Gastroesophageal sphincter (tissue), 4 donors: ENCODE measurements at regions not wholly inside any gene's neighbourhood (a gene's known extent, or its start where the extent isn't known, plus 50 kb on each side); places are given as distances from the start of the nearest gene placed in this dataset.

ENCODE experiments used
- ATAC-seq: fragments of 150-250 bp; one replicate; pipeline ENCODE4 v1.9.1; 2016; ENCODE audit warnings: mild to moderate bottlenecking, moderate library complexity
- H3K27ac ChIP-seq, 4 donors: fragments of 200-600 bp; sonication (generic) in 3 of 4; 1 replicate in 3 of 4; 2 replicates in 1 of 4; pipeline ENCODE4 v1.5.1; 2016 to 2019
- H3K27me3 ChIP-seq: fragments of 200-600 bp; sonication (generic); one replicate; pipeline ENCODE4 v1.5.1; 2019
- H3K36me3 ChIP-seq, 2 donors: fragments of 200-600 bp; sonication (generic); one replicate each; pipeline ENCODE4 v1.5.1; 2019; ENCODE audit warnings: control low read depth in 1 of 2
- H3K4me1 ChIP-seq, 3 donors: fragments of 200-600 bp; sonication (generic); 1 replicate in 2 of 3; 2 replicates in 1 of 3; pipeline ENCODE4 v1.5.1; 2016 to 2019; ENCODE audit warnings: control low read depth in 2 of 3
- H3K4me3 ChIP-seq, 2 donors: fragments of 200-600 bp; sonication (generic); one replicate each; pipeline ENCODE4 v1.5.1; 2019; ENCODE audit warnings: mild to moderate bottlenecking in 1 of 2, moderate library complexity in 1 of 2
- H3K9me3 ChIP-seq, 3 donors: fragments of 200-600 bp; sonication (generic); one replicate each; pipeline ENCODE4 v1.5.1; 2017 to 2019; ENCODE audit warnings: control low read depth in 2 of 3
- EP300 ChIP-seq: sonication (generic); formaldehyde crosslinking; IDR thresholded peaks from one replicate; pipeline ENCODE4 v1.6.1; 2017; ENCODE audit warnings: antibody characterized with exemption, mild to moderate bottlenecking
- POLR2A ChIP-seq, 2 donors: fragments of 450-650 bp; IDR thresholded peaks; one replicate each; pipeline ENCODE4 v1.6.1; 2017; ENCODE audit warnings: antibody characterized with exemption in 2 of 2, mild to moderate bottlenecking in 2 of 2, moderate library complexity in 1 of 2
- POLR2AphosphoS5 ChIP-seq: sonication (generic); formaldehyde crosslinking; IDR thresholded peaks from one replicate; pipeline ENCODE4 v1.6.1; 2017; ENCODE audit warnings: antibody characterized with exemption
- WGBS, 2 donors: methylation state at CpG; one replicate each; pipeline ENCODE4 v1.1.5; 2018; ENCODE audit warnings: low coverage in 1 of 2; 5-methylcytosine and 5-hydroxymethylcytosine counted together
- TF ChIP-seq, protein P1 (sequence below), 4 experiments: fragments of 200-600 bp in 2 of 4; fragments of 450-650 bp in 2 of 4; sonication (generic) in 1 of 4; IDR thresholded peaks; one replicate each; pipeline ENCODE4 v1.5.1; 2017 to 2019; ENCODE audit warnings: antibody characterized with exemption in 4 of 4, mild to moderate bottlenecking in 2 of 4, moderate library complexity in 2 of 4

DNA sequence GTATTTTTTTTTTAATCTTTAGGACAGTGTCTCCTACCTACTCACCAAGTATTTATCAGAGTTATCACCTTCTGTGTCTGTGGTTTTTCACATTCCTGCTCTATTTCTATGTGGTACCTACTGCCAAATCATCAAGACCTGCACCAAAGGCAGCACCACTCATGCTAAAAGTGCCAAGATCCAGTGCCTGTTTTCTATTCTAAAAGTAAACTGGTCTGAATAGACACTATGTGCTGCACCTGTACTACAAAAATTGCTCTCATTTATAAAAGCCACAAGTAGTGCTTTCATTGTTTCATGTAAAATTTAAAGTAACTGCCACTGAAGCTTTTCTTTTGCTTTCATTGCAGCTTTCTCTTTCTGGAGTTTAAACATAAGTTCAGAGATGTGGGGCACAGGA is 103.9 kb upstream of the GULP1 start:
- no peaks in the 10 kb centered on the region for H3K9me3 ChIP-seq
- no peaks in the 10 kb centered on the region for H3K4me1 ChIP-seq
- TF ChIP-seq POLR2A (IDR thresholded peaks at IDR 0.05) (no peak), POLR2AphosphoS5 (no peak)
- no peak overlapping the region for H3K4me3 ChIP-seq
- H3K27me3 ChIP-seq = no peaks in the 10 kb centered on the region
- H3K36me3 ChIP-seq = no peaks in the 10 kb centered on the region
- no peak for ATAC-seq
- H3K27ac ChIP-seq = no peak overlapping the region

DNA sequence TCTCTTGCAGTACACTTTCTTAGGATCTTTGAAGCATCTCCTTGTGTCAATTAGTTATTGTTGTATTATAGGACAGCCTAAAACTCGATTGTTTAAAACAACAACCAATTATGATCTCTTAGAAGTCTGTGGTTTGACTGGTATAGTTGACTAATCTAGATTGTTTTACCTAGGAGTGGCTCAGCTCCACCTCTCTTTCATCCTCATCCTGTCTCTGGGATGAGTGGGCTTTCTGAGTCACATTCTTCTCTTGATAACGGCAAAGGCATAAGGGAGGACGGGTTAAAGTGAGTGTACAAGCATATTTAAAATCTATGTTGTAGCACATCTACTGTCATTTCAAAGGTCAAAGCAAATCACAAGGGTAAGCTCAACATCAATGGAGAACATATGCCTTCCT is 102.3 kb upstream of the GULP1 start:
- H3K4me1 ChIP-seq = no peaks in the 10 kb centered on the region
- TF ChIP-seq POLR2AphosphoS5 = no peak
- TF ChIP-seq, protein P1, sequence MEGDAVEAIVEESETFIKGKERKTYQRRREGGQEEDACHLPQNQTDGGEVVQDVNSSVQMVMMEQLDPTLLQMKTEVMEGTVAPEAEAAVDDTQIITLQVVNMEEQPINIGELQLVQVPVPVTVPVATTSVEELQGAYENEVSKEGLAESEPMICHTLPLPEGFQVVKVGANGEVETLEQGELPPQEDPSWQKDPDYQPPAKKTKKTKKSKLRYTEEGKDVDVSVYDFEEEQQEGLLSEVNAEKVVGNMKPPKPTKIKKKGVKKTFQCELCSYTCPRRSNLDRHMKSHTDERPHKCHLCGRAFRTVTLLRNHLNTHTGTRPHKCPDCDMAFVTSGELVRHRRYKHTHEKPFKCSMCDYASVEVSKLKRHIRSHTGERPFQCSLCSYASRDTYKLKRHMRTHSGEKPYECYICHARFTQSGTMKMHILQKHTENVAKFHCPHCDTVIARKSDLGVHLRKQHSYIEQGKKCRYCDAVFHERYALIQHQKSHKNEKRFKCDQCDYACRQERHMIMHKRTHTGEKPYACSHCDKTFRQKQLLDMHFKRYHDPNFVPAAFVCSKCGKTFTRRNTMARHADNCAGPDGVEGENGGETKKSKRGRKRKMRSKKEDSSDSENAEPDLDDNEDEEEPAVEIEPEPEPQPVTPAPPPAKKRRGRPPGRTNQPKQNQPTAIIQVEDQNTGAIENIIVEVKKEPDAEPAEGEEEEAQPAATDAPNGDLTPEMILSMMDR (IDR thresholded peaks at IDR 0.05) = no peak
- no peak for TF ChIP-seq EP300
- TF ChIP-seq POLR2A (IDR thresholded peaks at IDR 0.05) = no peak
- H3K27ac ChIP-seq = no peak overlapping the region
- no peak for ATAC-seq
- no peaks in the 10 kb centered on the region for H3K27me3 ChIP-seq
- 66 to 71% methylated on average over 3 of the region's 3 CpGs for WGBS, 2 donors
- H3K9me3 ChIP-seq = no peaks in the 10 kb centered on the region
- no peaks in the 10 kb centered on the region for H3K36me3 ChIP-seq
- H3K4me3 ChIP-seq = no peak overlapping the region

DNA sequence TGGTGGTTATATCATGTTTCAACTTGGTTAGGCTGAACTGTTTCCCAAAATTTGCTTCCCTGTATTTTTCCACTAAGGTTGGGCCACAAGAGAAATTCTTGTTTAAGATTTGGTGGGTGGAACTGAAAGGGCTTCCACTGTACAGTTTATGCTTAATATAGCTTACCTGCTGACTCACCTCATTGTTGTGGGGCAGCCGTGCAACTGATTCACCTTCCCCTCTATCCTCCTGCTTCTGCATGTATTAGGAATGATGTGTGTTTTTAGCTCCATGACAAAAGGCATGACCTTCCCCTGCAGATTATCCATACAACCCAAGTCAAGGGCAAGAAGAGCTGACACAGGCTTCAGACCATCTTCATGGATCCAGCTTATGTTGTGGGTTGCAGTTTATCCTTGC is 98.4 kb upstream of the GULP1 start:
- Histone ChIP-seq H3K36me3 (no peaks in the 10 kb centered on the region), H3K27me3 (no peaks in the 10 kb centered on the region), H3K9me3 (no peaks in the 10 kb centered on the region), H3K27ac (no peak overlapping the region), H3K4me3 (no peak overlapping the region), H3K4me1 (no peaks in the 10 kb centered on the region)
- ATAC-seq = no peak
- TF ChIP-seq POLR2AphosphoS5 (no peak), EP300 (no peak), POLR2A (IDR thresholded peaks at IDR 0.05) (no peak)
- TF ChIP-seq, protein P1 (IDR thresholded peaks at IDR 0.05) = no peak
- WGBS, 2 donors = 86% methylated on average over 1 of the region's 1 CpG; no CpG with 5 or more reads in 1 of the 2 donors

DNA sequence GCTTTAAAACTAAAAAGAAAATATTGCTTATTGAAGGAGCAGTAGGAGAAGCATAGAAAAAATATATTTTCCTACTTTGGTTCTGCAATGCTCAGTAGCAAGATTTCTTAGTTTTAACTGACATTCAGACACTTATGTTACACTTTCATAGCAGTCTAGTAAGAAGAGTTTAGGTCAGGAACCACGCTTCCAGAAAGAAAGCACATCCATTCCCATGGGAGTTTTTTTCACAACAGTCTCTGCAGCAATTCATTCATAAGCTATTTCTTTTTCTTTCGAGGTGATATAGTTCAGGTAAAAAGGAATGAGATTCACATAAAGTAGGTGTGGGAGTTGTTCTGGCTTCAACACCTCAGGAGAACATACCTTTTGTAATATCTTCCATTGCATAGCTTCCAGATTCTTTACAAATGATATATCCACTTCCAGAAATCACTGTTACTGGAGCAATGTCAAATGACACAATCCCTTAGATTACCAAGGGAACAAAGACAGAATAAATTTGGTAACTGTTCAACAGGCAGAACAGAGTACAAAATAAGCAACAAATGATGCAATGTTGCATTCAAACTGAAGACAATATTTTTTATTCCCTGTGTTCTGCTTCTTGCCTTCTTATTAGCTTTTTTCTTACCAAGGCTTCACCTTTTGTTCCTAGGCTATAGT is 95.2 kb upstream of the GULP1 start:
- WGBS, 2 donors = 37 to 63% methylated on average over 2 of the region's 2 CpGs
- ATAC-seq = peak; percentile 74

DNA sequence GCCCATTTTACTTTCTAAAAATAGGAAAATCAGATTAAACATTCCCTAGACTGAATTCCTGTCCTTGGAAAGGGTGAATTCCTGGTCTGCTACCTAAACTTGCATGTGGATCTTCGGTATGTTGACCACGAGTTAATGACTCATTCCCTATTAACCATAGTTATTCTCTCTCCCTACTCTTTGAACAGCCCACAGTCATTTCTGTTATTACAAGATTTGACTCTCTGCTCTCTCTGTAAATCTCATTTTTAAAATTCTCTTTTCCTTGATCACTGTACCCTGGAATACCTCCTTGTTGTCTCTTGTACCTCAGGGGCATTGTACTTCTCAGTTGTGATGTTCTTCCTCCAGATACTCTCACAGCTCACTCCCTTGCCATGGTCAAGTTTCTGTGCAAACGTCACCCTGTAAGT is 92.0 kb upstream of the GULP1 start:
- Histone ChIP-seq H3K4me1 (no peaks in the 10 kb centered on the region), H3K27me3 (no peaks in the 10 kb centered on the region), H3K27ac (no peak overlapping the region), H3K4me3 (no peak overlapping the region), H3K36me3 (no peaks in the 10 kb centered on the region), H3K9me3 (no peaks in the 10 kb centered on the region)
- WGBS, 2 donors = 84 to 87% methylated on average over 3 of the region's 3 CpGs
- ATAC-seq = no peak
- TF ChIP-seq, protein P1 (IDR thresholded peaks at IDR 0.05) = no peak
- TF ChIP-seq EP300 (no peak), POLR2AphosphoS5 (no peak), POLR2A (IDR thresholded peaks at IDR 0.05) (no peak)

More for the DNA sequence above, 95.2 kb upstream of the GULP1 start:
- Histone ChIP-seq H3K27me3 (no peaks in the 10 kb centered on the region), H3K4me1 (no peaks in the 10 kb centered on the region), H3K9me3 (no peaks in the 10 kb centered on the region), H3K36me3 (no peaks in the 10 kb centered on the region), H3K27ac (no peak overlapping the region), H3K4me3 (no peak overlapping the region)
- TF ChIP-seq POLR2AphosphoS5 (no peak), POLR2A (IDR thresholded peaks at IDR 0.05) (no peak), EP300 (no peak)
- TF ChIP-seq, protein P1 (IDR thresholded peaks at IDR 0.05) = no peak
